ENCODE measurements at regions not wholly inside any gene's neighbourhood (a gene's known extent, or its start where the extent isn't known, plus 50 kb on each side); places are given as distances from the start of the nearest gene placed in this dataset.

DNA sequence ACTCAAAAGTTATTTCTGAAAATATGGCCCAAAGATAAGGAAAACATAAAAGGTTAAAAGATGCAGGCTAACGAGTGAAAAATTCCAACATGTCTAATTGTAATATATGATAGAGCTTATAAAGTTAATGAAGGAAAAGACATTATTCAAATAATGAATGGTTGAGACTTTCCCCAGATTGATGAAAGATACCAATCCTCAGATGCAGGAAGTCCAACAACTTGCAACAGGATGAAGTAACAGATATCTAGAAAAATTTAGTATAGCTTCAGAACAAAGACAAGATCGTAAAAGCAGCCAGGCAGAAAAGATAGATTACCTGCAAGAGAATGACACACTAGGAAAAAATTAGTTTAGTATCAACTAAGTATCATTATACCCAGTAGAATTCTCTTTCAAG is 546.4 kb upstream of the PPP2R3A start:
- TF ChIP-seq EZH2 (IDR thresholded peaks at IDR 0.05; ENCODE audit: borderline replicate concordance, low read depth, low read length, severe bottlenecking) (no peak), CTCF (IDR thresholded peaks at IDR 0.05; ENCODE audit: borderline replicate concordance, extremely low read depth, low read length, poor library complexity, severe bottlenecking) (no peak)

Data from DND-41 (cell line).